ENCODE measurements at regions not wholly inside any gene's neighbourhood (a gene's known extent, or its start where the extent isn't known, plus 50 kb on each side); places are given as distances from the start of the nearest gene placed in this dataset.

GRCh38 chr4:140266958-140267568 is 106.4 kb upstream of the SCOC start:
- no peak for DNase-seq (ENCODE audit: low read depth)
- no peak overlapping the region for H3K4me3 ChIP-seq (ENCODE audit: low read length)
- no peak for TF ChIP-seq CTCF (conservative IDR thresholded peaks at IDR 0.05; ENCODE audit: low read depth, low read length)

- no peak for DNase-seq (ENCODE audit: low read depth)
- no peak for TF ChIP-seq CTCF (conservative IDR thresholded peaks at IDR 0.05; ENCODE audit: low read depth, low read length)
- no peak overlapping the region for H3K4me3 ChIP-seq (ENCODE audit: low read length)
Measured at GRCh38 chr4:140260227-140260626, 106.2 kb upstream of the MAML3 start.

GRCh38 chr4:140258476-140258875 is 104.5 kb upstream of the MAML3 start:
- DNase-seq (ENCODE audit: low read depth): no peak
- no peak for TF ChIP-seq CTCF (conservative IDR thresholded peaks at IDR 0.05; ENCODE audit: low read depth, low read length)
- no peak overlapping the region for H3K4me3 ChIP-seq (ENCODE audit: low read length)

GRCh38 chr4:140257461-140258305 is 103.7 kb upstream of the MAML3 start:
- DNase-seq (ENCODE audit: low read depth): no peak
- H3K4me3 ChIP-seq (ENCODE audit: low read length): no peak overlapping the region
- TF ChIP-seq CTCF (conservative IDR thresholded peaks at IDR 0.05; ENCODE audit: low read depth, low read length): no peak

- H3K4me3 ChIP-seq (ENCODE audit: low read length): no peak overlapping the region
- DNase-seq (ENCODE audit: low read depth): no peak
- no peak for TF ChIP-seq CTCF (conservative IDR thresholded peaks at IDR 0.05; ENCODE audit: low read depth, low read length)
Measured at GRCh38 chr4:140256941-140257340, 103.0 kb upstream of the MAML3 start.

- no peak for DNase-seq (ENCODE audit: low read depth)
- TF ChIP-seq CTCF (conservative IDR thresholded peaks at IDR 0.05; ENCODE audit: low read depth, low read length): no peak
- no peak overlapping the region for H3K4me3 ChIP-seq (ENCODE audit: low read length)
Measured at GRCh38 chr4:140256335-140256734, 102.4 kb upstream of the MAML3 start.

- no peak for TF ChIP-seq CTCF (conservative IDR thresholded peaks at IDR 0.05; ENCODE audit: low read depth, low read length)
- DNase-seq (ENCODE audit: low read depth): no peak
- no peak overlapping the region for H3K4me3 ChIP-seq (ENCODE audit: low read length)
Measured at GRCh38 chr4:140255927-140256326, 101.9 kb upstream of the MAML3 start.
